CD4-positive, alpha-beta T cell treated with Interleukin-4 for 1 hour (primary cell): ENCODE measurements at regions not wholly inside any gene's neighbourhood (a gene's known extent, or its start where the extent isn't known, plus 50 kb on each side); places are given as distances from the start of the nearest gene placed in this dataset.
"Not testable (repeated sequence)": the region's sequence is repeated elsewhere in the genome, so short reads cannot be mapped to it uniquely, and the experiment has no call there.

Experiments used
- DNase-seq, 2 donors: peaks; one replicate each; pipeline ENCODE4 v3.0.0-alpha.2; 2020 to 2022

DNA sequence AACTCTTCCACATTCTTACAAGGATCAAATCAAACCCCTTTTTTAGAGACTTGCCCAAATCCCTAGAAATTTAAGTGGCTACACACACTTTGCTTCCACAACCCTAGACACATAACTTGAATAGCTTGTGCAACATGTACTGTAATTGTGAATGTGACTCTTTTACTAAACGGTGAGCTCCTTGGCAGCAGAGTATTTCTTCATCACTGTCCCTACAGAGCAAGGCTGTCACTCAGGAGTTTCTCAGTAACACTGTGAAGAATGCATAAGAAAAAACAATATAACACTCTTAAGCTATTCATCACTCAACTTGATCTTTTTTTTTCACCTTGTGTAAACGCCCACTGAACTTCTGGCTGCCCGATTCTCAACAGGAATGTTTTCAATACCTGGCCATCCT, 53.8 kb upstream of the ADAMTS18 start:
- DNase-seq = no peak

- no peak for DNase-seq
These were observed 56.3 kb upstream of the ADAMTS18 start for GRCh38 chr16:77491091-77491490.

GRCh38 chr16:77496934-77497333, 62.1 kb upstream of the ADAMTS18 start:
- DNase-seq = no peak

DNA sequence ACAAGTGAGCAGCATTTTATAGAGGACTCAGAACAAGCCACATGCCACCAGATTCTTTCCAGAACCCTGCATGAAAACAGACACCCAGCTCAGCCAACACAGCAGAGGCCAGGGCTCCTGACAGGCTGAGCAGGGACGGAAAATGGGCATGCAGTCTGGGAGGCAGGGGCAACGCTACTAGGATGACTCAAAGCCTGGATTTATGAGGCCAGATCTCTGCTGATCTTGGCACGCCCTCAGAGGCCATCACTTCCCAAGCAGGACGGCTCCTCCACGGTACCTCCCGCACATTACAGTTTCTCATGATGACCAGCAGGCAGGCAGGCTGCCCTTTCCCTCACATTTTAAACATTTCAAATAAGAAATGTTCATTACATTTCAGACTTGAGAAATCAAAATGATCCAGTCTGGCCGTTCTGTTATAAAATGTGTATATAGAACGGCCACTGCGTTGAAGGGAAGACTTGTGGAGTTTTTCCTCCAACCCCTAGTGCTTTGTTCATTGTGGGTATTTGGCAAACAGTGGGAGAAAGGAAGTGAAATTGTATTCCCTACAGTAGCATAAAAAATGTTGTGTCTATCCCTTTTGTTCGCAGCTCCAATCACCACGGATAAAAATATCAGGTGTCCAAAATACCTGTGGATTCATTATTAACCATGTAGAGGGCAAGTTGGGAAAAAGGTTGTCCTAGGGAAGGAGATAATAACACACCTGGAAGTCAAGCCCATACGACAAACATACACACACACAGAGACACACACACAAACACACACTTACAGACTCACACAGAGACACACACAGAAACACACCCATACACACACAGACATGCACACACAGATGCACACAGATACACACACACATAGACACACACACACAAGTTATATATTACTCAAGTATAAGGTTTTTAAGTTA, 64.8 kb upstream of the ADAMTS18 start:
- no peak for DNase-seq

DNA sequence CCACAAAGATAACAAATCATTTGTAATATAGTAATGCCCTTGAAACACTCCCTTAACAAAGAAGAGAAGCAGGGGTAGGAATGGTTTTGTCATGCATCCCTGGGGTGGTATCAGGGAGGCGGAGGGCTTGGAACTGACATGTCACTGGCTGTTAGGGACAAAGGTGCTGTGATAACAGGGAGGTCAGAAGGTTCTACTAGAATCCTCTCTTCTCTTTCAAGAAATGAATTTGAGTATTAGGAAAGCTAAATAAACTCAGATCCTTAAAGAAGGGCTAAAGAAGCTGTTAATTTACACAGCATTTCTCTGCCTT, 65.4 kb upstream of the ADAMTS18 start:
- DNase-seq = no peak

DNA sequence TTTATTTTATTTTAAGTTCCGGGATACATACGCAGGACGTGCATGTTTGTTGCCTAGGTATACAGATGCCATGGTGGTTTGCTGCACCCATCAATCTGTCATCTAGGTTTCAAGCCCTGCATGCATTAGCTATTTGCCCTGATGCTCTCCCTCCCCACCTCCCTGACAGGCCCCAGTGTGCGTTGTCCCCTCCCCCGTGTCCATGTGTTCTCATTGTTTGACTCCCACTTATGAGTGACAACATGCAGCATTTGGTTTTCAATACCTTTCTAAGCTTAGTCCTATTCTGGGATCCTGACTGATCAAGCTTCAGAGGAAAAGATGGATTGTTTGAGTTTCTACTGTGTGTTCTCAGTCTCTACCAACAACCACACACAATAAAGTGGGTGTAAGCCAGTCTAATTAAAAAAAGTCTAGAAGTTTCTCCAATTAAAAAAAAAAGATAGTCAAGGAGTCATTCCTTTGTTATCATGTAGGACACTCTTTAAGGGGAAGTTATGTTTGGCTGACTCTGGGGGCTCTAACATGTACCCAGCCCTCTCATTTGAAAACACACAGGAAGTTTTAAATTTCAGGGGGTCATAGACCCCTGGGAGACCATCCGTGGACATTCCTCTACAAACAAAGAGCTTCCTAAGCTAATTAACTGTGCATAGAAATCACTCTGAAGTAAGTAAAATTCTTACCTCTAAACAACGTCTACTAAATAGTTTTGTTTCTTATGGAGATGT, 66.3 kb upstream of the ADAMTS18 start:
- no peak for DNase-seq

GRCh38 chr16:77502448-77502847, 67.6 kb upstream of the ADAMTS18 start:
- no peak for DNase-seq

GRCh38 chr16:77506492-77506891, 71.7 kb upstream of the ADAMTS18 start:
- not testable (repeated sequence) for DNase-seq

DNA sequence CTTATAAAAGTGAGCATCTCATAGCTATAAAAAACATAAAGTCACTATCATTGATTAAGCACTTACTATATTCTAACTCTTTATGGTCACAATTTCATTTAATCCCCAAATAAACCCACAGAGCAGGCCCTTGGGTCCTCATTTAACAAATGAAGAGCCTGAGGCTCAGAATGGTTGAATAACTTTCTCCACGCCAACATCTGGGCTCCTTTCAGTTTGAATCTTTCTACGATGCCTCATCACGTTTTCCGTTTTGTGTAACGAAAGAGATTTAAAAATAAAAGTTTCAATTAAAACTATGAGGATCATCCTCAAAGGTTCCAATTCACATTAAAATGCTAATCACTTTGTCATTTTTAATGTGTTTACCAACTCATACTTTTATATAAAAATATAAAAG, 74.2 kb upstream of the ADAMTS18 start:
- no peak for DNase-seq

- DNase-seq = no peak
These were observed 75.0 kb upstream of the ADAMTS18 start for GRCh38 chr16:77509796-77510195.

- no peak for DNase-seq
These were observed 76.2 kb upstream of the ADAMTS18 start for GRCh38 chr16:77511053-77511452.

GRCh38 chr16:77514500-77515220, 79.8 kb upstream of the ADAMTS18 start:
- DNase-seq = no peak

- DNase-seq = not testable (repeated sequence)
These were observed 90.4 kb upstream of the ADAMTS18 start for GRCh38 chr16:77525226-77525625.

DNA sequence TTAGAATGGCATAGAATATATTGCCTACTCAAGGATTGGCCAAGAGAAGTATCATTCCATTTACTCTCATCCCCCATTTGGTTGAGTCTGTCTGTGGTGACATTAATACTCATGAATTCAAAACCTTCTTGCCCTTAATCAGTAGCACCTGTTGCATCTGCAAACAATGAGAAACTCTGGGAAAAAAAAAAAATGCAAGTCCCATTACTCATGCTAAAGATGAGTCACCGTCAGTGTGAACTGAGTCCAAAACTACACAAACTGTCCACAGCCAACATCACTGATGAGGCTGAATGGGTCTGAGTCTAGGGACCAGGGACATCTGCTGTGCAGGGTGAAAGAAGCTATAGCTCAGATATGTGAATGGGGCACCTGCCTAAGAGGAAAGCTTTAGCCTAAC, 96.9 kb upstream of the ADAMTS18 start:
- no peak for DNase-seq

- no peak for DNase-seq
These were observed 102.0 kb upstream of the ADAMTS18 start for GRCh38 chr16:77536809-77537208.

DNA sequence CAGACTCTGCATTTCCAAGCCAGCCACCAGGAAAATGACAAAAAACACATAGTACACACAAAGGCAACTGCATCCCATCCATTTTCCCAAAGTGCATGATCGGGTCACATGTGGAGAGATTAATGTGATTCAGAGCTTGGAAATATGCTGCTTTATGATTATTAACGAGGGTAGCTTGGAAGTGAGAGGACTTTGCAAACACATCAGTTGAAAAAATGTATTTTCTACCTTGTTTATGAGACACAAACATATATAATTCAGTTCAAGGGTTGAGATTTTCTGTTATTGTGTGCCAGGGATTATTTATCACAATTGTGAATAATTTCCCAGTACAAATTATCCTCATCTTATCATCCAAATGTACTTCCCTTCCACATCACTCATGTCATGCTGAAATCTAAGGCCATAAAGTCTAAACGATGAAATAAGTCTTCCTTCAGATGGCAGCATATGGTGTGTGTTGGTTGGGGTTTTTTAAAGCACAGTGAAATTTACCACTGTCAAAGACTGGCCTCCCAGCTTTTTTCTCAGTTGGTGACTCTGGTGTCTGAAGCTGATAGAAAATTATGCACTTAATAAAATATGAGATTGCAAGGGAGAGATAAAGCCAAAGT, 104.7 kb upstream of the ADAMTS18 start:
- DNase-seq = no peak

GRCh38 chr16:77540646-77541045, 105.8 kb upstream of the ADAMTS18 start:
- DNase-seq = no peak

- no peak for DNase-seq
These were observed 106.3 kb upstream of the ADAMTS18 start for GRCh38 chr16:77541165-77541564.

GRCh38 chr16:77548151-77548550, 113.3 kb upstream of the ADAMTS18 start:
- no peak for DNase-seq

DNA sequence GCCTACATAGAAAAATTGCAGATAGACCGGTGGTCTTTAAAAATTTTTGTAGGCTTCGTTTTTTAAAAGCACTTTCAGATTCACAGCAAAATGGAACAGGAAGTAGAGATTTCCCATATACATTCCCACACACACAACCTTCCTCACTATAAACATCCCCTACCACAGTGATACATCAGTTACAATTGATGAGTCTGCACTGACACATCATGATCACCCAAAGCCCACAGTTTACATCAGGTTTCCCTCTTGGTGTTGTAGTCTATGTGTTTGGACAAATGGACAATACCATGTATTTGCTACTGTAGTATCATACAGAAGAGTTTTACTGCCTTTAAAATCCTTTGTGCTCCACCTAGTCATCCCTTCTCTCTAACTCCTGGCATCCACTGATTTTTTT, 113.9 kb upstream of the ADAMTS18 start:
- DNase-seq = no peak

DNA sequence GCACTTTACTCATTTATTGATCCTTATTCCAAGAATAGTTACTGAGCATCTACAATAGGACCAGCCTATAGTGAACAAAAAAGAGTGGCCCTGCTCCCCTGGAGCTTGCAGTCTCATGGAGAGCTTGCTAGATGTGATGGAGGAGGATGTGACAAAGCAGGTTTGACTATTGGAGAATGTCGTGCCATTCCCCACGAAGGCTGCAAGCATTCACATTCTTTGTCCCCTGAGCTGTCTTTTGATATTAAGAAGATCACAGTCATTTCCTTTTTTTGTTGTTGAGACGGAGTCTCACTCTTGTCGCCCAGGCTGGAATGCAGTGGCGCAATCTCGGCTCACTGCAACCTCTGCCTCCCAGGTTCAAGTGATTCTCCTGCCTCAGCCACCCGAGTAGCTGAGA, 115.0 kb upstream of the ADAMTS18 start:
- DNase-seq = no peak

DNA sequence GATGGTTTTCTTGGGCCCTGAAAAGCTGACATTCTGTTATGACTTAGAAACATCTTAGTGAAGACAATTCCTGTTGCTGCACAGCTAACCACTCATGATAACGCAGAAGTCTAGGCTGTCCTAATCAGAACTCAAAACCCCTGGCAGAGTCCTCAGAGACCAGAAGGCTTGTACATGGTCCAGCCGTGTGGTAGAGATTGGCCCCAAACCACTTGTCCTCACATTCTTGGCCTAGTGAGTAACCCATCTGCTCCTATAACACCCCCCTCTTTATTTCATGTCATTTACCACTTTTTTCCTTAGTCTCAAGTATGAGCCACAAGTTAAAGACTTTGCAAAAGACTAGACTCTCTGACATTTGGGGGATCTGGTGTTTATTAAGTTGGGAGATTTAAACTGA, 116.5 kb upstream of the ADAMTS18 start:
- no peak for DNase-seq

- DNase-seq = no peak
These were observed 118.3 kb upstream of the ADAMTS18 start for GRCh38 chr16:77553130-77553529.
